Stimulated activated effector memory CD8-positive, alpha-beta T cell treated with anti-CD3 and anti-CD28 coated beads, Interleukin-12 subunit alpha, Interleukin-12 subunit beta, amount 100 ng/mL, for 72 hours (primary cell): ENCODE measurements at regions not wholly inside any gene's neighbourhood (a gene's known extent, or its start where the extent isn't known, plus 50 kb on each side); places are given as distances from the start of the nearest gene placed in this dataset.

Experiments used
- ATAC-seq: fragments of 150-1000 bp; cut with Tn5 transposase; 2 replicates; pipeline ENCODE4 v1.10.0; 2021
- DNase-seq, 2 donors: peaks; one replicate each; pipeline ENCODE4 v3.0.0; 2021 to 2022; ENCODE audit warnings: low spot score in 2 of 2
- H3K27ac Mint-ChIP-seq: one replicate; pipeline ENCODE4 v1.8.0; 2022; ENCODE audit warnings: mild to moderate bottlenecking, mixed read lengths
- H3K36me3 Mint-ChIP-seq: one replicate; pipeline ENCODE4 v1.8.0; 2022; ENCODE audit warnings: mild to moderate bottlenecking, mixed read lengths
- H3K4me1 Mint-ChIP-seq: one replicate; pipeline ENCODE4 v1.8.0; 2022; ENCODE audit warnings: mixed read lengths
- H3K4me3 Mint-ChIP-seq: one replicate; pipeline ENCODE4 v1.8.0; 2022; ENCODE audit warnings: mild to moderate bottlenecking, mixed read lengths
- H3K9me3 Mint-ChIP-seq: one replicate; pipeline ENCODE4 v1.8.0; 2022; ENCODE audit warnings: mixed read lengths

- H3K4me1 Mint-ChIP-seq, result no peaks in the 10 kb centered on the region
- ATAC-seq, result no peak
- no peaks in the 10 kb centered on the region for H3K36me3 Mint-ChIP-seq
- H3K4me3 Mint-ChIP-seq, result no peak overlapping the region
- no peak for DNase-seq
- H3K27ac Mint-ChIP-seq, result no peak overlapping the region
- H3K9me3 Mint-ChIP-seq, result no peaks in the 10 kb centered on the region
These were observed 247.0 kb downstream of the TFCP2L1 start for GRCh38 chr2:121038031-121038430.

- ATAC-seq (no peak), DNase-seq (no peak)
- no peak overlapping the region for H3K4me3 Mint-ChIP-seq
- H3K27ac Mint-ChIP-seq, result no peak overlapping the region
- H3K36me3 Mint-ChIP-seq, result no peaks in the 10 kb centered on the region
- no peaks in the 10 kb centered on the region for H3K4me1 Mint-ChIP-seq
- H3K9me3 Mint-ChIP-seq, result no peaks in the 10 kb centered on the region
These were observed 246.6 kb downstream of the TFCP2L1 start for GRCh38 chr2:121038431-121038830.

- Mint-ChIP-seq H3K9me3 (no peaks in the 10 kb centered on the region), H3K36me3 (no peaks in the 10 kb centered on the region), H3K4me3 (no peak overlapping the region), H3K27ac (no peak overlapping the region), H3K4me1 (no peaks in the 10 kb centered on the region)
- no peak for DNase-seq
- no peak for ATAC-seq
These were observed 245.9 kb downstream of the TFCP2L1 start for GRCh38 chr2:121038891-121039616.

- Mint-ChIP-seq H3K36me3 (no peaks in the 10 kb centered on the region), H3K4me1 (no peaks in the 10 kb centered on the region), H3K27ac (no peak overlapping the region), H3K9me3 (no peaks in the 10 kb centered on the region), H3K4me3 (no peak overlapping the region)
- no peak for DNase-seq
- ATAC-seq, result no peak
These were observed 245.3 kb downstream of the TFCP2L1 start for GRCh38 chr2:121039679-121040078.

- no peaks in the 10 kb centered on the region for H3K36me3 Mint-ChIP-seq
- H3K9me3 Mint-ChIP-seq, result no peaks in the 10 kb centered on the region
- no peaks in the 10 kb centered on the region for H3K4me1 Mint-ChIP-seq
- H3K4me3 Mint-ChIP-seq, result no peak overlapping the region
- DNase-seq (no peak), ATAC-seq (no peak)
- no peak overlapping the region for H3K27ac Mint-ChIP-seq
These were observed 243.5 kb downstream of the TFCP2L1 start for GRCh38 chr2:121041516-121041915.

- no peak overlapping the region for H3K27ac Mint-ChIP-seq
- ATAC-seq (no peak), DNase-seq (no peak)
- H3K4me3 Mint-ChIP-seq, result no peak overlapping the region
- H3K9me3 Mint-ChIP-seq, result no peaks in the 10 kb centered on the region
- H3K4me1 Mint-ChIP-seq, result no peaks in the 10 kb centered on the region
- H3K36me3 Mint-ChIP-seq, result no peaks in the 10 kb centered on the region
These were observed 241.8 kb downstream of the TFCP2L1 start for GRCh38 chr2:121043061-121043826.

GRCh38 chr2:121043827-121044222 lies 241.2 kb downstream of the TFCP2L1 start:
- no peak overlapping the region for H3K27ac Mint-ChIP-seq
- DNase-seq, result no peak
- H3K4me3 Mint-ChIP-seq, result no peak overlapping the region
- no peak for ATAC-seq
- no peaks in the 10 kb centered on the region for H3K36me3 Mint-ChIP-seq
- no peaks in the 10 kb centered on the region for H3K9me3 Mint-ChIP-seq
- H3K4me1 Mint-ChIP-seq, result no peaks in the 10 kb centered on the region

- no peak for DNase-seq
These were observed 240.6 kb downstream of the TFCP2L1 start for GRCh38 chr2:121044412-121044811.

GRCh38 chr2:121045245-121045644 lies 239.8 kb downstream of the TFCP2L1 start:
- Mint-ChIP-seq H3K27ac (no peak overlapping the region), H3K9me3 (no peaks in the 10 kb centered on the region), H3K4me1 (no peaks in the 10 kb centered on the region), H3K36me3 (no peaks in the 10 kb centered on the region), H3K4me3 (no peak overlapping the region)
- DNase-seq (no peak), ATAC-seq (no peak)

More at GRCh38 chr2:121044412-121044811, 240.6 kb downstream of the TFCP2L1 start:
- H3K9me3 Mint-ChIP-seq, result no peaks in the 10 kb centered on the region
- no peak for ATAC-seq
- H3K4me1 Mint-ChIP-seq, result no peaks in the 10 kb centered on the region
- H3K36me3 Mint-ChIP-seq, result no peaks in the 10 kb centered on the region
- H3K4me3 Mint-ChIP-seq, result no peak overlapping the region
- no peak overlapping the region for H3K27ac Mint-ChIP-seq

- no peaks in the 10 kb centered on the region for H3K9me3 Mint-ChIP-seq
- ATAC-seq (no peak), DNase-seq (no peak)
- H3K36me3 Mint-ChIP-seq, result no peaks in the 10 kb centered on the region
- H3K4me1 Mint-ChIP-seq, result no peaks in the 10 kb centered on the region
- no peak overlapping the region for H3K4me3 Mint-ChIP-seq
- no peak overlapping the region for H3K27ac Mint-ChIP-seq
These were observed 238.7 kb downstream of the TFCP2L1 start for GRCh38 chr2:121046335-121046734.

- Mint-ChIP-seq H3K27ac (no peak overlapping the region), H3K4me3 (no peak overlapping the region), H3K36me3 (no peaks in the 10 kb centered on the region), H3K4me1 (no peaks in the 10 kb centered on the region), H3K9me3 (no peaks in the 10 kb centered on the region)
- no peak for ATAC-seq
- no peak for DNase-seq
These were observed 237.6 kb downstream of the TFCP2L1 start for GRCh38 chr2:121047383-121047782.

GRCh38 chr2:121049131-121049530 lies 235.9 kb downstream of the TFCP2L1 start:
- Mint-ChIP-seq H3K4me3 (no peak overlapping the region), H3K4me1 (no peaks in the 10 kb centered on the region), H3K27ac (no peak overlapping the region), H3K36me3 (no peaks in the 10 kb centered on the region), H3K9me3 (no peaks in the 10 kb centered on the region)
- ATAC-seq (no peak), DNase-seq (no peak)

- ATAC-seq, result no peak
- Mint-ChIP-seq H3K4me1 (no peaks in the 10 kb centered on the region), H3K9me3 (no peaks in the 10 kb centered on the region), H3K4me3 (no peak overlapping the region), H3K36me3 (no peaks in the 10 kb centered on the region), H3K27ac (no peak overlapping the region)
- DNase-seq, result no peak
These were observed 234.9 kb downstream of the TFCP2L1 start for GRCh38 chr2:121049950-121050585.

GRCh38 chr2:121051311-121051710 lies 233.7 kb downstream of the TFCP2L1 start:
- Mint-ChIP-seq H3K27ac (no peak overlapping the region), H3K9me3 (no peaks in the 10 kb centered on the region), H3K4me1 (no peaks in the 10 kb centered on the region), H3K36me3 (no peaks in the 10 kb centered on the region), H3K4me3 (no peak overlapping the region)
- ATAC-seq, result no peak
- DNase-seq, result no peak

GRCh38 chr2:121052023-121052422 lies 233.0 kb downstream of the TFCP2L1 start:
- no peak for ATAC-seq
- H3K36me3 Mint-ChIP-seq, result no peaks in the 10 kb centered on the region
- no peaks in the 10 kb centered on the region for H3K9me3 Mint-ChIP-seq
- H3K27ac Mint-ChIP-seq, result no peak overlapping the region
- H3K4me3 Mint-ChIP-seq, result no peak overlapping the region
- no peak for DNase-seq
- H3K4me1 Mint-ChIP-seq, result no peaks in the 10 kb centered on the region

GRCh38 chr2:121052521-121052920 lies 232.5 kb downstream of the TFCP2L1 start:
- ATAC-seq (no peak), DNase-seq (no peak)
- Mint-ChIP-seq H3K36me3 (no peaks in the 10 kb centered on the region), H3K4me1 (no peaks in the 10 kb centered on the region), H3K9me3 (no peaks in the 10 kb centered on the region), H3K27ac (no peak overlapping the region), H3K4me3 (no peak overlapping the region)
